Stomach (tissue), 8 donors: ENCODE measurements at regions not wholly inside any gene's neighbourhood (a gene's known extent, or its start where the extent isn't known, plus 50 kb on each side); places are given as distances from the start of the nearest gene placed in this dataset.

ENCODE experiments used
- DNase-seq, 2 donors: peaks; one replicate each; pipeline versions ENCODE4 v3.0.0 to v3.0.0-alpha.2; 2013 to 2019
- H3K27ac ChIP-seq, 5 donors: fragments of 200-600 bp in 4 of 5; sonication (generic) in 4 of 5; one replicate each; pipeline ENCODE4 v1.5.1; 2013 to 2019; ENCODE audit warnings: mild to moderate bottlenecking in 1 of 5, moderate library complexity in 1 of 5
- H3K27me3 ChIP-seq, 3 donors: fragments of 200-600 bp; sonication (generic); one replicate each; pipeline ENCODE4 v1.5.1; 2017 to 2019; ENCODE audit warnings: mixed run types in 1 of 3
- H3K36me3 ChIP-seq, 4 donors: fragments of 200-600 bp; sonication (generic); 1 replicate in 3 of 4; 2 replicates in 1 of 4; pipeline ENCODE4 v1.5.1; 2016 to 2019
- H3K4me1 ChIP-seq, 4 donors: fragments of 200-600 bp; sonication (generic); one replicate each; pipeline ENCODE4 v1.5.1; 2016 to 2019
- H3K4me3 ChIP-seq, 4 donors: fragments of 200-600 bp; sonication (generic) in 3 of 4; one replicate each; pipeline ENCODE4 v1.5.1; 2016 to 2019; ENCODE audit warnings: mild to moderate bottlenecking in 1 of 4
- H3K9me3 ChIP-seq, 4 donors: fragments of 200-600 bp; sonication (generic); one replicate each; pipeline ENCODE4 v1.5.1; 2016 to 2019
- CTCF ChIP-seq, 7 experiments: fragments of 450-650 bp in 4 of 7; fragments of 200-600 bp in 3 of 7; sonication (generic) in 3 of 7; IDR thresholded peaks; one replicate each; pipeline ENCODE4 v1.5.1; 2016 to 2019; ENCODE audit warnings: antibody characterized with exemption in 7 of 7, control low read depth in 2 of 7, mild to moderate bottlenecking in 1 of 7
- EP300 ChIP-seq: sonication (generic); formaldehyde crosslinking; IDR thresholded peaks from one replicate; pipeline ENCODE4 v1.6.1; 2017; ENCODE audit warnings: antibody characterized with exemption
- POLR2A ChIP-seq, 4 donors: fragments of 450-650 bp; IDR thresholded peaks; one replicate each; pipeline ENCODE4 v1.6.1; 2016; ENCODE audit warnings: antibody characterized with exemption in 4 of 4, control low read depth in 2 of 4, mild to moderate bottlenecking in 1 of 4, moderate library complexity in 1 of 4
- POLR2AphosphoS5 ChIP-seq, 3 donors: sonication (generic); formaldehyde crosslinking; IDR thresholded peaks; one replicate each; pipeline ENCODE4 v1.6.1; 2016; ENCODE audit warnings: antibody characterized with exemption in 3 of 3
- WGBS, 5 donors: extraction: QIAGEN DNeasy Blood & Tissue Kit in 3 of 5; methylation state at CpG; one replicate each; pipeline versions ENCODE4 v1.1.5 to v1.1.7; 2013 to 2018; 5-methylcytosine and 5-hydroxymethylcytosine counted together
- intact Hi-C: fragments of 100-400 bp; cut with DNase I; formaldehyde crosslinking; loops from one replicate; pipeline ENCODE4 v1.15.1; 2023; ENCODE audit warnings: low total_unique reads
- donor health status: healthy with polysubstance abuse.
- donor health status: Bipolar disorder and iron deficiency.
- donor health status: healthy.

GRCh38 chr7:114345494-114345893, 69.1 kb upstream of the FOXP2 start:
- intact Hi-C loops = no loop called here
- H3K9me3 ChIP-seq = no peaks in the 10 kb centered on the region
- H3K4me3 ChIP-seq = no peak overlapping the region
- no peaks in the 10 kb centered on the region for H3K4me1 ChIP-seq
- no peaks in the 10 kb centered on the region for H3K27me3 ChIP-seq
- DNase-seq = no peak
- H3K36me3 ChIP-seq = no peaks in the 10 kb centered on the region
- 68 to 80% (median 78%) methylated on average over 2 of the region's 2 CpGs for WGBS, 5 donors
- TF ChIP-seq EP300 (no peak), POLR2A (IDR thresholded peaks at IDR 0.05) (no peak), POLR2AphosphoS5 (IDR thresholded peaks at IDR 0.05) (no peak), CTCF (IDR thresholded peaks at IDR 0.05) (no peak)
- H3K27ac ChIP-seq = no peak overlapping the region

- no peaks in the 10 kb centered on the region for H3K9me3 ChIP-seq
- intact Hi-C loops = no loop called here
- 80 to 86% (median 81%) methylated on average over 9 of the region's 9 CpGs for WGBS, 5 donors
- H3K36me3 ChIP-seq = no peaks in the 10 kb centered on the region
- H3K4me3 ChIP-seq = no peak overlapping the region
- H3K27ac ChIP-seq = no peak overlapping the region
- TF ChIP-seq POLR2A (IDR thresholded peaks at IDR 0.05) (no peak), EP300 (no peak), POLR2AphosphoS5 (IDR thresholded peaks at IDR 0.05) (no peak), CTCF (IDR thresholded peaks at IDR 0.05) (no peak)
- no peaks in the 10 kb centered on the region for H3K27me3 ChIP-seq
- no peak for DNase-seq
- H3K4me1 ChIP-seq = no peaks in the 10 kb centered on the region
Observed at GRCh38 chr7:114343949-114344708, 70.5 kb upstream of the FOXP2 start.

- H3K36me3 ChIP-seq = no peaks in the 10 kb centered on the region
- H3K4me1 ChIP-seq = no peaks in the 10 kb centered on the region
- 49 to 72% (median 51%) methylated on average over 1 of the region's 1 CpG for WGBS, 5 donors
- TF ChIP-seq POLR2AphosphoS5 (IDR thresholded peaks at IDR 0.05) (no peak), EP300 (no peak), POLR2A (IDR thresholded peaks at IDR 0.05) (no peak), CTCF (IDR thresholded peaks at IDR 0.05) (no peak)
- no peak for DNase-seq
- no peak overlapping the region for H3K4me3 ChIP-seq
- H3K27me3 ChIP-seq = no peaks in the 10 kb centered on the region
- intact Hi-C loops = no loop called here
- H3K9me3 ChIP-seq = no peaks in the 10 kb centered on the region
- H3K27ac ChIP-seq = no peak overlapping the region
Observed at GRCh38 chr7:114342431-114343179, 72.0 kb upstream of the FOXP2 start.

GRCh38 chr7:114341648-114342047, 73.0 kb upstream of the FOXP2 start:
- no peak overlapping the region for H3K27ac ChIP-seq
- H3K27me3 ChIP-seq = no peaks in the 10 kb centered on the region
- WGBS, 5 donors = 79 to 86% (median 84%) methylated on average over 3 of the region's 3 CpGs
- H3K4me1 ChIP-seq = no peaks in the 10 kb centered on the region
- H3K4me3 ChIP-seq = no peak overlapping the region
- no peaks in the 10 kb centered on the region for H3K36me3 ChIP-seq
- DNase-seq = no peak
- no peaks in the 10 kb centered on the region for H3K9me3 ChIP-seq
- intact Hi-C loops = no loop called here
- TF ChIP-seq POLR2A (IDR thresholded peaks at IDR 0.05) = no peak
- TF ChIP-seq CTCF (IDR thresholded peaks at IDR 0.05) = no peak
- TF ChIP-seq EP300 = no peak
- TF ChIP-seq POLR2AphosphoS5 (IDR thresholded peaks at IDR 0.05) = no peak
